H4 (cell line): ENCODE measurements at regions not wholly inside any gene's neighbourhood (a gene's known extent, or its start where the extent isn't known, plus 50 kb on each side); places are given as distances from the start of the nearest gene placed in this dataset.
"Not testable (repeated sequence)": the region's sequence is repeated elsewhere in the genome, so short reads cannot be mapped to it uniquely, and the experiment has no call there.

ENCODE experiments used
- DNase-seq: peaks from one replicate; pipeline ENCODE4 v3.0.0-alpha.2; 2015; ENCODE audit warnings: low spot score

DNA sequence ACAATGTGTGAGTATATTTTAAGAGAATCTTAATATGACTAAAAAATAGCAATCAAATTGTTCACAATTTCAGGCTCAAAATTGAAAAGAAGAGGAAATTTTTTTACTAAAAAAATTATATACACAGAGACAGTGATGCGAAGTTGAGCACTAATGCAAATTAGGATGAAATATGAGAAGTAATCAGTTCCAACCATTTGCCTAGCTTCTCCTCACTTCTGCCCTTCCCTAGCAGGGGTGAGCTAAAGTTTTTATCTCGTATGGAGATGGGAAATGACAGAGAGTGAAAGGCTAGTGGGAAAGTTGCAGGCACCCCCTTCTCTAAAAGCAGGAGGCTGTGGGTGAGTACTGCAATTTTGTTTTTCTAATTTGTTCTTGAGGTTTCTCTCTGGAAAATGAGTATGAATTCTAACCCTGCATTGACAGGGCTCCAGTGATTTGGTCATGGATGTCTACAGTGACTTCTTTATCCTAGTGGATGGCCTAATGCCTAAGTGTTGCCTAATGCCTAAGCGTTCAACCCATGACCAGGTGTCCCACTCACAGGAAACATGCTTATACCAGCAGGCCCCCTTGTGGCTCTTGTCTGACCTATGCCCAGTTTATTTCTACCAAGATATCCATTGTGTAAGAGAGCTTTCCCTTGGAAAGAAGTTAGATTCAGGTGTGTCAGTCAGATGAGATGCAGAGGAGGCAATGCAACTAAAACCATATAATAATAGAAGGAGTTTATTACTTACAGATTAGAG, 78.0 kb upstream of the HNMT start:
- peak; percentile 34 for DNase-seq

DNA sequence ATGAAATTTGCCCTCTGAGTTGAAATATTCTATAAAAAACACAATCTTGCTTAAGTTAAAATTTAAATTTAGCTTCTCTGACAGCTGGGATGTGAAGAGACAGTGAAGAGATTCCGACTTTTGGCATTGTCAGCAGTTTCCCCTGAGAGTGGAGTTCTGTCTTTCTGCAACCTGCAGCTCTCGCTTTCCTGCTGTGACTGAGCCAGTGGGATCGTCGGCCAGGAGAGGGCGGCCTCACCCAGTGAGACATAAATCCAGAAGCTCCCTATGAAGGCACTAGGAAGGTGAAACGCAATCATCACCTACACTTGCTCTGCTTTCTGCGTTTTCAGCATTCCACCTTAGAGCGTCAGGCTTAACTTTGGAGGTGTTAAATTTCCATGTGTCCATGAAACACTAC, 75.4 kb upstream of the HNMT start:
- DNase-seq = peak; percentile 48

- DNase-seq = no peak
These were observed 71.5 kb upstream of the HNMT start for GRCh38 chr2:137892739-137893138.

GRCh38 chr2:137893145-137893544, 71.1 kb upstream of the HNMT start:
- DNase-seq = no peak

GRCh38 chr2:137896467-137896866, 67.8 kb upstream of the HNMT start:
- DNase-seq = no peak

DNA sequence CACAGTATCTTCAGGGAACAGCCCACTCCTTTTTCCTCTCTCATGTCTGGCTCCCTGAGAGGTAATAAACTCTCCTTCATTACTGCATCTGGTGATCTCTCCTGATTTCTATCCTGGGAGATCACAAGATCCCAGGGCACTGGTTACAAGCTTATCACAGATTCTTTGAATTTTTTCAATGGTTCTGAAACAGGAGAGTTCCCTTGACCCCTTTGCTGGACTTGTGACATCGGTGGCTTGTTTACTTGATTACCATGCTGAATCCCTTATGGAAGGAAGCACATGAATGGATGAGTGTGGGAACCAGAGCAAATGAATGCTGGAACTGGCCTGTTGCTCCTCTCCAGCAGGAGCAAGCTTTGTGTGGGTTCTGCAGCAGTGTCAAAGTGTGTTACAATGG, 67.2 kb upstream of the HNMT start:
- no peak for DNase-seq

DNA sequence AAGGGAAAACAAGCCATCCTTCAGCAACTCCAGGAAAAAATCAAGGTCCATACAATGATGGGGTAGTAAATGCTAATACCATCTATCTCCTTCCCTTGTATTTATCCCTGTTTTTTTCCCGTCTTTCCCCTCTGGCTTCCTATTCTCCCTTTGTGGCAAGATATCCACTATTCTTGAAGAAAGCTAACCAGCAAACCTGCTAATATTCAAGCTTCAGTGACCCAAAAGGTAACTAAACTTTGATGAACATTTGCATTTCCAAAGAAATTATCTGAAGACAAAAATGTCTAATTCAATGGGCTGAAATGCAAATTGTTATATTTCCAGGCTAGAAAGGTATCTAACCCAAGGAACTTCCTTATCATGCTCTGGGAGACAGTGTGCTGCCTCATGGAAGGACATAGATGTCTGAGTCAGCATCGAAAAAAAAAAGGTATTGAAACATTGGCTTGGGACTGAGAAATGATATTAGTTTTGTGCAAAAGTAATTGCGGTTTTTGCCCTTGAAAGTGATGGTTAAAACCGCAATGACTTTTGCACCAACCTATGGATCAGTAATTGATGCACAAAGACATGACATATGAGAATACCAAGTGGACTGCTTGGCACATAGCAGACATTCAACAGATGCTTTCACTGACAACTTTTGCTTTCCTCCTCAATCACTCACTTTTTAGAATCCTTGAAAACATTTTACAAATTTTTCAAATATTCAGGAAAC, 63.7 kb upstream of the HNMT start:
- no peak for DNase-seq

GRCh38 chr2:137910641-137911040, 53.6 kb upstream of the HNMT start:
- no peak for DNase-seq

DNA sequence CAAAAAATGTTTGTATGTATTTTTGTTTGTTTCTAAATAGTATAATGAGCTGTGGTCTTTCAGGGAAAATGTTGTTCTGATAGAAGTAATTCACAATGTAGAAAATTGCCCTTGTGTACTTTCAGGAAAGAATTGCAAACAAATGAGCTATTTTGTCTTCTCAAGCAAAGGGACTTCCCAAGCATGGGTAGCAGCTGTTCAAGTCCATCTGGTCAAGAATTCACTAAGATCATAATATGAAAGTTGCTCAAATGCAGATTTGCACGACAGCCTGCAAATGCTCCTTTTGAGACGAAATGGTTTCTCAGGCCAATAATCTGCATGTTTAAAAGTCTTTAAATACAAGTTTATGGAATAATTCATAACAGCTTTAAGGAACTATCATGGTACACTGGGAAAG, 51.9 kb upstream of the HNMT start:
- DNase-seq = no peak

DNA sequence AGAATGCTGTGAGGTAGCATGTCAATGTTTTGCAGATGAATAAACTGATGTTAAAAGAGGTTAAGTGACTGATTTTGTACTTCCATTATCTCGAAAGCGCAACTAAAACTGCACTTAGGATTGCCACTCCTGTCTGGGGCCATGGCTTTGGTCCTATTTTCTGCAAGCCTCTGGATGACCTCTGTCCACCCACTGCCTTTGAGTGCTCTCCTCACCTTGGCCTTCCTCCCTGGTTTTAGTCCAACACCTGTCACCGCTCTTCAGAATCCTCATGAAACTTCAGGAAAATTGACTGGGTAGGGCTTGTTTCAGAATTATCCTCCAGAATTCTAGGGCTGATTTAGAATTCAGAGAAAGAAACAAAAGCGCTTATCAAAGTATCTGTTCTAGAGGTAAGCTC, 51.1 kb upstream of the HNMT start:
- DNase-seq = no peak

GRCh38 chr2:137913648-137914047, 50.6 kb upstream of the HNMT start:
- not testable (repeated sequence) for DNase-seq
